ENCODE measurements at regions not wholly inside any gene's neighbourhood (a gene's known extent, or its start where the extent isn't known, plus 50 kb on each side); places are given as distances from the start of the nearest gene placed in this dataset.

DNA sequence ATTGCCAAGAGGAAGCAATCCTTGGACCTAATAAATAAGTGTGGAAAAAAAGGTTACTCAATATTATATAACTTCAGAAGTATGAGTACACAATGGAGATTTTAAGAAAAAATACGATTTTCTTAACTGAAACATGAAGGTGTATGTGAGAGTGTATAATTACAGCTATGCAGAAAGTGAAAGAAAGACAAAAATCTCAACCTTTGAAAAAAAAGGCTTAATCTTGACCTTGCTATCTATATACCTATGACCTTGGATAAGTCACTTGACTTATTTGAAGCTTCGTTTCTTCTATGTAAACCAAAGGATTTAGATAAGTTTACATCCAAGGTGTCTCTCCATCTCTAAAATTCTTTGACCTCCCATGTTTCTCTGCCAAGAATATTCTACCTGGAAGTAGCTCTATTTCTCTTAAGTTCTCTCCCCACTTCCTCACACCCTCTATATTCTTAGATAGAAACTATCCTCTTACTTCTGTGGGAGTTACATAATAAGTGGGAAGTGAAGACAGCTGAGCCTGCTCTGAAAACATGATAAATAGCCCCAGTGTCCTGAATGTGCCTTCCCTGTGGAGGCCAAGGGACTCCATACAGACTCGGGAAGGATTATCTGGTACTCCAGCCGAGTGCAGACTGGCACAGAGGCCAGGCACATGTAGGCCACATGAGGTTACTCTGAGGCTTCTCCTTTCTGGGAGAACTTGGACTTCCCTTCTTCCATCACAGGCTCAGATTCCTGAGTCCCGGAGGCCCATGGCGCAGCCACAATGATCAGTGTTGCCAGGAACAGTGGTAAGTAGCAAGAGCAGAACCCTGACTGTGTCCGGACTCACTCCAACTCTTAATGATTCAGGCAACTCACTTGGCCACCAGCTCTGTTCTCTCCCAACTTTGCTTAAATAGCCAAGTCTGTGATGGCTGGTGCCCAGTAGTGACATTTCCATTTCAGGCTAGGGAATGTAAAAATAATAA, 166.8 kb upstream of the COL8A1 start:
- intact Hi-C loops (cut with DNase I) = no loop called here
- DNase-seq = peak in 2 of 42 donors; percentile 4 to 37

GRCh38 chr3:99470841-99471240, 167.6 kb upstream of the COL8A1 start:
- intact Hi-C loops (cut with DNase I) = no loop called here
- DNase-seq = no peak

DNA sequence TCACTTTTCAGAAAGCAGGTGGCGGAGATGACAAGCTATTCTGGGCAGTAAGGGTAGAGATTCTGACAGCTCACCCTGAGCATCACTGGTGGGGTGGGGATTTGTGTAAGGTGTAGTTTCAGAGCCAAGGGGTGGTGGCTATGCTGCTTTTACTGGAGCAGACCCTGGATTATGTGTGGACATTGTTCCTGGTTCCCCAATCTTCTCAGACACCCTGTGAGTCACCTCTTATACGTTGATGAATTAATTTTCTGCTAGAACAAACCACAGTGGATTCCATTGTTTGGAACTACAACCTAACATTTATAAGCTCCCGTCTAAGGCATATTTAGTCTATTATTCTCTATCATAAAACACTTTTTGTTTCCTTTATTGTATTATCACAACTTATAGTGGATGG, 169.5 kb upstream of the COL8A1 start:
- intact Hi-C loops (cut with DNase I) = no loop called here

GRCh38 chr3:99467420-99467819, 171.0 kb upstream of the COL8A1 start:
- no peak for DNase-seq
- intact Hi-C loops (cut with DNase I) = no loop called here

More for the DNA sequence above, 169.5 kb upstream of the COL8A1 start:
- DNase-seq = no peak

DNA sequence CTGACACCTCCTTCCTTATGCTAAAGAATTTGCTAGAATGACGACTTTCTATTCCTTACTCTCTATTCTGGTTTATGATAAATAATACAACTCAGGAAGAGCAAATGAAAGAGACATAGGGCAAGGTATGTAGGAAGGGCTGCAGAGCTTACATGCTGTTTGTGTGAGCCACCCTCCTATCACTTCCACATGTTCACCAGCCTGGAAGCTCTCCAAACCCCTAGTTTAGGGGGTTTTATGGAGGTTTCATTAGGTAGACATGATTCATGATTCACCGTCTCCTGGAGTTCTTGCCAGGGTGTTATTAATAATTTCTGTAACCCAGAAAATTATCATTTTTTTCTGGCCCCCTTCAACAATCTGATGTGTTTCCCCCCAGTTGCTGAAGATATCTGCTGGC, 172.1 kb upstream of the COL8A1 start:
- DNase-seq = no peak
- intact Hi-C loops (cut with DNase I) = no loop called here

DNA sequence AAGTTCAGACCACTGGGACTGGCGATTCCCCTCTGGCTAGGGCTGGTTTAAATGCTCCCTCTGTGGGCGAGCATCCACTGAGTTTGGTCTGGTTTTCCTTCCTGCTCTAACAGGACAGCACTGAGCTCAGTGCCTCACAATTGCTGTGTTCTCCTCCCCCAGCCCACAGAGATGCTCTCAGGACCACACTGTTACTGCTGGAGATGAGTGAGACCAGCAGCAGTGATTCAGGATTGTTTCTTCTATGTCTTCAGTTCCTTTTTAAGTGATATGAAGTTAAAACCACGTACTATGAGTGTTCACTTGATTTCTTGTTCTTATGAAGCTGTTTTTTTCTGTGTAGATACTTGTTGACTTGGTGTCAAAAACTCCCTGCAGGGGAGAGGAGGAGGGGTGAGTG, 180.4 kb upstream of the COL8A1 start:
- intact Hi-C loops (cut with DNase I) = no loop called here
- DNase-seq = no peak

DNA sequence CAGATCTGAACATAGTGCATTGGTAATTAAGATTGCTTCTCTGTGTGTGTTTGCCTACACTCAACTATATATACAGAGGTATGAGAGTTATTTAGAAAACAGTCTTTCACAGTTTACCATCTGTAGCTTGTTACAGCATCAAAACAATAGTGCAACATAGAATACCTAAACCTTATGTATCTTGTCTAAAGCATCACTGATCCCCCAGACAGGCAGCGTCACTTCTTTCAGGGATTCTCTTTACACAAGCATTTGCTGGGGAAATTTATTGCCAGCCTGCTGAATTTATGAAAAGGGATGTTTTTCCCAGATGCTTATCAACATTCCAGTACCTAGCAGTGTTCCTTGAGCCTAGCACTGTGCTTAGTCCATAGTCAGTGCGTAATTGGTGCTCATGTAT, 195.8 kb upstream of the COL8A1 start:
- no peak for DNase-seq
- intact Hi-C loops (cut with DNase I) = no loop called here

GRCh38 chr3:99439892-99440291, 198.5 kb upstream of the COL8A1 start:
- intact Hi-C loops (cut with DNase I) = no loop called here
- no peak for DNase-seq

DNA sequence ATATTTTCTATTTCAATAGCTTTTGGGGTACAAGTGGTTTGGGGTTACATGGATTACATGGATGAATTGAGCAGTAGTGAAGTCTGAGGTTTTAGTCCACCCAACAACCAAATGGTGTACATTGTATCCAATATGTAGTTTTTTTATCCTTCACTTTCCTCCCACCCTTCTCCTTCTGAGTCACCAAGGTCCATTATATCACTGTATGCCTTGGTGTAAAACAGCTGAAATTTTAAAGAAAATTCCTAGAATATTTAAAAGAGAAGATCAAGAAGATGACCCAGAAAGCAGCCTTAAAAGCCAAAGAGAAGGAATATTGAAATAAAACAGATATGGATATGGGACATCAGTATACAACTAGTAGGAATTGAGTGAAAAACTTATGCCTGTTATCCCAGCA, 204.2 kb upstream of the COL8A1 start:
- intact Hi-C loops (cut with DNase I) = no loop called here
- DNase-seq = no peak

- intact Hi-C loops (cut with DNase I) = no loop called here
These were observed 207.9 kb upstream of the COL8A1 start for GRCh38 chr3:99430348-99431134.

DNA sequence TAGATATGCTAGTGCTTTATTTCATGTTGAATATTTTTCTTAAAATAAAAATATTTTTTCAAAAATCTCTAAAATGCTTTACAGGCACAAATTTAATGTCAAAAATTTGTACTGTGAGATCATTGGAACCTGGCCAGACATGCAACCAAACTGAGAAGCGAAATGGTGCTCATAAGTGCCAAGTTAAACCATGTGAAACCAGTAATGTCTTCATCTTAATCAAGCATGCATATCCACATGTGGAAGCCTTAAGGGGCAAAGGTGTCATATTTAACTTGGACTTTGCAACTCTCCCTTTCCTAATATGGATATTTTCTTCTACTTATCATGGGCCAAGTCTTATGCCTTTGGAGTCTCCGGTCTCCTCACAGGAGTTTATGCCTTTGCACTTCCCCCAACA, 208.9 kb upstream of the COL8A1 start:
- intact Hi-C loops (cut with DNase I) = no loop called here

More at GRCh38 chr3:99430348-99431134, 207.9 kb upstream of the COL8A1 start:
- DNase-seq = no peak

DNA sequence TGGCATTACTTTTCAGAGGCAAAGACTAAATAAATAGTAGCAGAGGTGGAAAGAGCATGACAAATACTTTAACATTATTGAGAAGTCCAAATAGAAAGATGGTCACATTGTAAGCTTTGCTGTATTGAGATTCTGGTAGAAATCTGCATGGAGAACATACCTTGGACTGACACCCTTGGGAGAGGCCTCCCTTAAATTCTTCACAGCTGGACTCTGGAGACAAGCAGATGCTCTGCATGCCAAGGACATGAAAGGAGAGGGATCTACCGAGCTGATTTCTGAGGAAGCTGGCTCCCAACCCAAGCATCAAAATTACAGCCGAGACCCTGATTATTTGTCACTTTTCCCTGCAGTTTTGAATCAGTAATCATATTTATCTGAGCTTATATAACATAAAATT, 212.5 kb upstream of the COL8A1 start:
- intact Hi-C loops (cut with DNase I) = no loop called here
- no peak for DNase-seq

More for the DNA sequence above, 208.9 kb upstream of the COL8A1 start:
- DNase-seq = no peak

GRCh38 chr3:99419116-99419515, 219.3 kb upstream of the COL8A1 start:
- intact Hi-C loops (cut with DNase I) = no loop called here
- DNase-seq = no peak

- DNase-seq = no peak
- intact Hi-C loops (cut with DNase I) = no loop called here
These were observed 219.7 kb upstream of the COL8A1 start for GRCh38 chr3:99418709-99419108.

GRCh38 chr3:99418209-99418635, 220.2 kb upstream of the COL8A1 start:
- intact Hi-C loops (cut with DNase I) = no loop called here
- DNase-seq = no peak

GRCh38 chr3:99413504-99413903, 224.9 kb upstream of the COL8A1 start:
- intact Hi-C loops (cut with DNase I) = no loop called here
- no peak for DNase-seq

DNA sequence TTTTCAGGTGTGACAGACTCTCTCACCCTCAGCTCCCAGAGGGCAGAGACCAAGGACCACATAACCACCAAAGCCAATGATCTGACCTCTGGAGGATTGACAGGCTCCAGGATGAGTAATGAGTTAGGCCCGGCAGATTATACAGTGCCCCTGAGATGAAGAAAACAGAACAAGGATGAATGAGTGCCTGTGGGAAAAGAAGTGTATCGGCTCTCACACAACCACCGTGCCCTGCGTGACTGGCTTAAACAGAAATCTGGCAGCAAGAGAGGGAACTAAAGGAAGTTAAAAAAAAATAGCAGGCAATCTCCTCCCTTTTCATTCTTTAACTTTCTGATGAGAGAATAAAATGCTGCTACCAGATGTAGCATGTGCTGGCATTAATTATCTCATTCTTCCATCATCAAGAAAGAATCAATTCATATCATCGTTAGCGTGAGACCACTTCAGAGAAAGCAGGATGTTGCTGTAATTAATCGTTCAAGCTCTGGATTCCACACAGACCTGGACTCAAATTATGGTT, 227.5 kb upstream of the COL8A1 start:
- DNase-seq = no peak

DNA sequence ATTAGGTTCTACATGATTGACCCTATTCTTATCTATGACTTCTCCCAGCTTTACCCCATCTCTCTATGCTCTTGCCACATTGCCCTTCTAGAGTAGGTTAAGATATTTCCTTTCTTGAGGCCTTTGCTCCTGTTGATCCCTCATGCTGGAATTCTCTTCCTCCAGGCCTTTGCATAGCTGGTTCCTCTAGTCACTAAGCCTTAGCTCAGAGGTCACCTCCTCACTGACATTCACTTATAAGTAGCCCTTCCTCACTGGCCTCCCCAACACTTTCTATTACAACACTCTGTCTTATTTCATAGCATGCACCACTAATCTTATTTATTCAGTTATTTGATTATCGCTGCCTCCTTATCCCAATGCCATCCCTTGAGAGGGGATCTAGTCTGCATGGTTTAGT, 228.4 kb upstream of the COL8A1 start:
- DNase-seq = no peak
- intact Hi-C loops (cut with DNase I) = no loop called here

More for the DNA sequence above, 227.5 kb upstream of the COL8A1 start:
- intact Hi-C loops (cut with DNase I) = no loop called here

DNA sequence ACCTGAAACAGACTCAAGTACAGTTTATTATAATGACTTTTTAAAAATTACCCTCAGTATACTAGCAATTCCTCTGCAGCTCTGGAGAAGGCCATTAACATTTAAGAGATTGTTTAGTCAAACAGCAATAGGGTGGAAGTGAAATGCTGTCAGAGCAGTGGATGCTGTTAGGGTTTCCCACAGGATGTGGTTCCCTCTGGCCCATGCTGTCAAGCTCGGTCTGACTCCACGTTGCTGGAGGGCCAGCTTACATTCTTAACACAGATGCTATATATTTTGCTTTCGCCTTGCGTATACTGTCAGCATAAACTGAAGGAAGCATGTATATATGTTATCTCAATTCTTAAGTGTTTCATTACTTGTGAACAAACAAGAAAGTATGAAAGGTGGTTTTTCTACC, 231.1 kb upstream of the COL8A1 start:
- intact Hi-C loops (cut with DNase I) = no loop called here
- no peak for DNase-seq

GRCh38 chr3:99402755-99403154, 235.6 kb upstream of the COL8A1 start:
- intact Hi-C loops (cut with DNase I) = no loop called here
- no peak for DNase-seq
